ENCODE measurements at regions not wholly inside any gene's neighbourhood (a gene's known extent, or its start where the extent isn't known, plus 50 kb on each side); places are given as distances from the start of the nearest gene placed in this dataset.

DNA sequence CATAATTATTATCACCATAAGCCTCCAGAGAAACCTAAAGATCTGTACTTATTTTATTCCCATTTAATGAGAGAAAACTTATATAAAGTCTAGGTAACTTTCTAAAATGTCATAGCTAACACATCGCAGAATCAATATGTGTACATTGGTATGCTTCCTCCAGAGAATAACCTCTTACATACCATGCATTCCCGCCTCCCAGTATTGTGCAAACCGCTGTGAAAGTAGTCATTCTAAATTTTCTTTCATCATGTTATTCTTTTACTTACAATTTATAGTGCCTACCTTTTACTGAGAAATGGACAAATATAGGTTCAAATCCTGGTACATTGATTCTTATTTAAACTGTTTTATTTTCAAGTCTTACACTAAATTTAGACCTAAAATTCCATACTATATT lies 463.4 kb downstream of the LRFN5 start:
- Mint-ChIP-seq H3K27me3 (ENCODE audit: unreplicated experiment) (no peaks in the 10 kb centered on the region), H3K4me3 (ENCODE audit: unreplicated experiment) (no peak overlapping the region), H3K27ac (ENCODE audit: unreplicated experiment) (no peak overlapping the region), H3K36me3 (ENCODE audit: unreplicated experiment) (no peaks in the 10 kb centered on the region), H3K4me1 (ENCODE audit: low read depth, unreplicated experiment) (no peaks in the 10 kb centered on the region), H3K9me3 (ENCODE audit: unreplicated experiment) (no peaks in the 10 kb centered on the region)
- TF ChIP-seq, protein P1, sequence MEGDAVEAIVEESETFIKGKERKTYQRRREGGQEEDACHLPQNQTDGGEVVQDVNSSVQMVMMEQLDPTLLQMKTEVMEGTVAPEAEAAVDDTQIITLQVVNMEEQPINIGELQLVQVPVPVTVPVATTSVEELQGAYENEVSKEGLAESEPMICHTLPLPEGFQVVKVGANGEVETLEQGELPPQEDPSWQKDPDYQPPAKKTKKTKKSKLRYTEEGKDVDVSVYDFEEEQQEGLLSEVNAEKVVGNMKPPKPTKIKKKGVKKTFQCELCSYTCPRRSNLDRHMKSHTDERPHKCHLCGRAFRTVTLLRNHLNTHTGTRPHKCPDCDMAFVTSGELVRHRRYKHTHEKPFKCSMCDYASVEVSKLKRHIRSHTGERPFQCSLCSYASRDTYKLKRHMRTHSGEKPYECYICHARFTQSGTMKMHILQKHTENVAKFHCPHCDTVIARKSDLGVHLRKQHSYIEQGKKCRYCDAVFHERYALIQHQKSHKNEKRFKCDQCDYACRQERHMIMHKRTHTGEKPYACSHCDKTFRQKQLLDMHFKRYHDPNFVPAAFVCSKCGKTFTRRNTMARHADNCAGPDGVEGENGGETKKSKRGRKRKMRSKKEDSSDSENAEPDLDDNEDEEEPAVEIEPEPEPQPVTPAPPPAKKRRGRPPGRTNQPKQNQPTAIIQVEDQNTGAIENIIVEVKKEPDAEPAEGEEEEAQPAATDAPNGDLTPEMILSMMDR (IDR thresholded peaks at IDR 0.05; ENCODE audit: partially characterized antibody, unreplicated experiment) = no peak
- no peak for DNase-seq

- TF ChIP-seq, protein P1 (IDR thresholded peaks at IDR 0.05; ENCODE audit: partially characterized antibody, unreplicated experiment) = no peak
- H3K27ac Mint-ChIP-seq (ENCODE audit: unreplicated experiment) = no peak overlapping the region
- H3K27me3 Mint-ChIP-seq (ENCODE audit: unreplicated experiment) = peaks cover 2% of the 10 kb centered on the region
- no peaks in the 10 kb centered on the region for H3K4me1 Mint-ChIP-seq (ENCODE audit: low read depth, unreplicated experiment)
- H3K9me3 Mint-ChIP-seq (ENCODE audit: unreplicated experiment) = peaks cover 2% of the 10 kb centered on the region
- H3K36me3 Mint-ChIP-seq (ENCODE audit: unreplicated experiment) = peaks cover 4% of the 10 kb centered on the region
- no peak for DNase-seq
- no peak overlapping the region for H3K4me3 Mint-ChIP-seq (ENCODE audit: unreplicated experiment)
Observed at GRCh38 chr14:42057111-42057510, 450.4 kb downstream of the LRFN5 start.

DNA sequence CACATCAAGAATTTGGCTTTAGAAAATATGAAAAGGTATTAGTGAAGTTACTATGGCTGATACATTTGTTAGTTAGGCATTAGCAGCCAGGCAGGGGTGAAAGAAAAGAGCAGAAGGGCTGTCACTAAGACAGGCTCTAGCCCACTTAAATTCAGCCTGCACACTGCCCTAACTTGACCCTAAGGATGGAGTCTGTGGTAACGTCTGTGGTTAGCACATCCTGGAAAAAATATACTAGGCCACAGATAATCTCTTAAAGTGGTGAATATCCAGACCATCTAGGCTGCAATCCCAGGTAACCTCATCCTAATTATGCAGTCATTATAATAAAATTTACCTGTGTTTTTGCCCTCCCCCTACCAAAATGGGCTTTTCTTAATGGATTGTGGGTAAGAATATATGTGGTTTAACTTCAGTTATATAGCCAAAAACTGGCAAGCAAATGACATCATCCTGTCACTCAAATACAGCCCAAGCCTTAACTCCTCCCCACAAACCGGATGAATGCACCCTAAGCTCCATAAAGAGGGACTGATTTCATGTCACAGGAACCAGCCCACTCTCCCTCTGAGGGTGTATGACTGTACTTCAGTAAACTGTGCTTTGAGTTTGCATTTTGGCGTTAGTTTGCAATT lies 440.9 kb downstream of the LRFN5 start:
- no peaks in the 10 kb centered on the region for H3K36me3 Mint-ChIP-seq (ENCODE audit: unreplicated experiment)
- no peaks in the 10 kb centered on the region for H3K9me3 Mint-ChIP-seq (ENCODE audit: unreplicated experiment)
- no peaks in the 10 kb centered on the region for H3K4me1 Mint-ChIP-seq (ENCODE audit: low read depth, unreplicated experiment)
- TF ChIP-seq, protein P1 (IDR thresholded peaks at IDR 0.05; ENCODE audit: partially characterized antibody, unreplicated experiment) = no peak
- no peak for DNase-seq
- peaks cover 2% of the 10 kb centered on the region for H3K27me3 Mint-ChIP-seq (ENCODE audit: unreplicated experiment)
- H3K4me3 Mint-ChIP-seq (ENCODE audit: unreplicated experiment) = no peak overlapping the region
- no peak overlapping the region for H3K27ac Mint-ChIP-seq (ENCODE audit: unreplicated experiment)

DNA sequence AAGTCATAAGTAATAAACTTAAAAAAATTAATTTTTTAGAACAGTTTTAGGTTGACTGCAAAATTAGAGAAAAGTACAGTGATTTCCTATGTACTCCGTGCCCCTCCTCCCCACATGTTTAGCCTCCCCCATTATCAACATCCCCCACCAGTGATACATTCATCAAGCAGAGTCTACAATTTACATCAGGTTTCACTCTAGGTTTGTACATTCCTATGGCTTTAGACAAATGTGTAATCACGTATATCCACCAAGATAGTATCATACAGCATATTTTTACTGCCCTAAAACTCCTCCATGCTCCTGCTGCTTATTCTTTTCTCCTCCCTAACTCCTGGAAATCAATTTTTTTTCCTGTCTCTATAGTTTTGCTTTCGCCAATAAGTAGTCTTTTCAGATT lies 438.7 kb downstream of the LRFN5 start:
- Mint-ChIP-seq H3K27ac (ENCODE audit: unreplicated experiment) (no peak overlapping the region), H3K9me3 (ENCODE audit: unreplicated experiment) (peaks cover 1% of the 10 kb centered on the region)
- TF ChIP-seq, protein P1 (IDR thresholded peaks at IDR 0.05; ENCODE audit: partially characterized antibody, unreplicated experiment) = no peak

DNA sequence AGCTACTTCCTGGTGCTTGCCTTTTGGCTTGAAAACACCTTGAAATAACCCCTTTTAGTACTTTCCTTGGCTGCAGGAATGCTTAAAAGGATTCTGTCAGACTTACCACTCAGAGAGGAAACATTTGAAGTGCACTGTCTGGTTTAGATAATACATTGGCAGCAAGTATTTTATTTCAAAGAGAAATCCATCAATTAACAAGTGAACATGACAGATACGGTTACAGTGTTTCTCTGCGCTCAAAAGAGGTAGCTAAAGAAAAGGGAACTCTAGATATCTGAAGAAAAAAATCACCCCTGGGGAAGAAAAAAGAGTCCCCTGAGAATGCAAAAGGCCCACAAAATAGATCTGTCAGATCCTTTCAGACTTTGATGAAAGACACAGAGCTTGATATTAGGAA lies 421.9 kb downstream of the LRFN5 start:
- DNase-seq = no peak
- peaks cover 2% of the 10 kb centered on the region for H3K27me3 Mint-ChIP-seq (ENCODE audit: unreplicated experiment)
- peaks cover 5% of the 10 kb centered on the region for H3K9me3 Mint-ChIP-seq (ENCODE audit: unreplicated experiment)

More for the DNA sequence above, 438.7 kb downstream of the LRFN5 start:
- H3K4me3 Mint-ChIP-seq (ENCODE audit: unreplicated experiment) = no peak overlapping the region
- no peak for DNase-seq
- no peaks in the 10 kb centered on the region for H3K4me1 Mint-ChIP-seq (ENCODE audit: low read depth, unreplicated experiment)
- H3K36me3 Mint-ChIP-seq (ENCODE audit: unreplicated experiment) = no peaks in the 10 kb centered on the region
- peaks cover 2% of the 10 kb centered on the region for H3K27me3 Mint-ChIP-seq (ENCODE audit: unreplicated experiment)

More for the DNA sequence above, 421.9 kb downstream of the LRFN5 start:
- TF ChIP-seq, protein P1 (IDR thresholded peaks at IDR 0.05; ENCODE audit: partially characterized antibody, unreplicated experiment) = no peak
- Mint-ChIP-seq H3K4me3 (ENCODE audit: unreplicated experiment) (no peak overlapping the region), H3K36me3 (ENCODE audit: unreplicated experiment) (peaks cover 7% of the 10 kb centered on the region), H3K27ac (ENCODE audit: unreplicated experiment) (no peak overlapping the region), H3K4me1 (ENCODE audit: low read depth, unreplicated experiment) (peaks cover 3% of the 10 kb centered on the region)
